ENCODE measurements at regions not wholly inside any gene's neighbourhood (a gene's known extent, or its start where the extent isn't known, plus 50 kb on each side); places are given as distances from the start of the nearest gene placed in this dataset.

DNA sequence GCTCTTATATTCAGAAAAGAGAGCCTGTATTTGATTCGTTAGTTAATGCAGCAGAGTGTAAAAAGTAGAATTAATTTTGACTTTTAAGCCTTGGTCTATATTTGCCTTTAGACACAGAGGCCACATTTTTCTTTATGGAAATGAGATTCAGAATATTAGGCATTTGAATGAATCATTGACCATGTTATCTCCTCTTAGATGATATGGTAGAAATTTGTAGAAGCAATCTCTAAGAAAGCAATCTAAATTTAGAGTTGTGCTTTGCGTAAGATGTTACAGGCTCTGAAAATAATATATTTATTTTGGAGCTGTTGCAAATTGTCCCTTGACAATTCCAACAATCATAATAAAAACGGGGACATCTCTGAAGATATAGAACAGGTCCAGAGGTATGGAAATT is 68.3 kb upstream of the ST6GAL2 start:
- no peaks in the 10 kb centered on the region for H3K9me3 Mint-ChIP-seq (ENCODE audit: unreplicated experiment)
- no TSS peak for BruUV-seq (replicated peaks)
- Histone ChIP-seq H3K4me3 (ENCODE audit: low read depth, low read length) (no peak overlapping the region), H3K9me3 (0 out of 2 replicates have a peak, but pooled peaks cover 2% of the 10 kb centered on the region), H3K36me3 (ENCODE audit: control insufficient read depth, insufficient read depth, low read length) (no peaks in the 10 kb centered on the region), H3K27me3 (replicated peaks; ENCODE audit: control insufficient read depth, insufficient read depth, low read length) (no peaks in the 10 kb centered on the region), H3K4me1 (no peaks in the 10 kb centered on the region)
- ChIA-PET POLR2A (no interaction called here), CTCF (no interaction called here)
- no peaks in the 10 kb centered on the region for H3K36me3 Mint-ChIP-seq (ENCODE audit: insufficient read depth, unreplicated experiment)
- intact Hi-C loops (cut with micrococcal nuclease; ENCODE audit: unreplicated experiment), result no loop called here
- no peak overlapping the region for H3K4me3 Mint-ChIP-seq (ENCODE audit: unreplicated experiment)
- no peaks in the 10 kb centered on the region for H3K4me1 Mint-ChIP-seq (ENCODE audit: low read depth, unreplicated experiment)
- DNase-seq, result no peak
- peaks cover 2% of the 10 kb centered on the region for H3K27me3 Mint-ChIP-seq (ENCODE audit: insufficient read depth, unreplicated experiment)
- no peak overlapping the region for H3K27ac Mint-ChIP-seq (ENCODE audit: unreplicated experiment)
- TF ChIP-seq, protein P1, sequence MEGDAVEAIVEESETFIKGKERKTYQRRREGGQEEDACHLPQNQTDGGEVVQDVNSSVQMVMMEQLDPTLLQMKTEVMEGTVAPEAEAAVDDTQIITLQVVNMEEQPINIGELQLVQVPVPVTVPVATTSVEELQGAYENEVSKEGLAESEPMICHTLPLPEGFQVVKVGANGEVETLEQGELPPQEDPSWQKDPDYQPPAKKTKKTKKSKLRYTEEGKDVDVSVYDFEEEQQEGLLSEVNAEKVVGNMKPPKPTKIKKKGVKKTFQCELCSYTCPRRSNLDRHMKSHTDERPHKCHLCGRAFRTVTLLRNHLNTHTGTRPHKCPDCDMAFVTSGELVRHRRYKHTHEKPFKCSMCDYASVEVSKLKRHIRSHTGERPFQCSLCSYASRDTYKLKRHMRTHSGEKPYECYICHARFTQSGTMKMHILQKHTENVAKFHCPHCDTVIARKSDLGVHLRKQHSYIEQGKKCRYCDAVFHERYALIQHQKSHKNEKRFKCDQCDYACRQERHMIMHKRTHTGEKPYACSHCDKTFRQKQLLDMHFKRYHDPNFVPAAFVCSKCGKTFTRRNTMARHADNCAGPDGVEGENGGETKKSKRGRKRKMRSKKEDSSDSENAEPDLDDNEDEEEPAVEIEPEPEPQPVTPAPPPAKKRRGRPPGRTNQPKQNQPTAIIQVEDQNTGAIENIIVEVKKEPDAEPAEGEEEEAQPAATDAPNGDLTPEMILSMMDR (IDR thresholded peaks at IDR 0.05; ENCODE audit: insufficient read depth in 1 of 2, low read depth in 1 of 2, low read length in 1 of 2, severe bottlenecking in 1 of 2, unreplicated experiment in 1 of 2), result no peak

DNA sequence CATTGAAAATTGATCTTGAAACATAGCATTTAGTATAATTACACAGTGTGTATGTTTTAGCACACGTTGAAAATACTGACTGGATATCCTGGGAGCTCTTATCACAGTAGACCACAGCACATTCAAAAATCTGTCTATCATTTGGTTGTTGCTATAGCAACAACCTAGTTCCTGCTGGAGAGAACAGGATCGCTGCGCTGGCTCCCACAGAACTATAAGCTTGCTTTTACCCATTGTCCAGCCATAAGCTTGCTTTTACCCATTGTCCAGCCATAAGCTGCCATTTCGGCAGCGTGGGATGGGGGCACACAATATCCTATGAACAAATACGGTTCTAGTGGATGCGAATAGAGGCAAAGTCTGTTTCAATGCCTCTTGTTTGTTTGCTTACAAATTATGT is 70.4 kb upstream of the ST6GAL2 start:
- no peaks in the 10 kb centered on the region for H3K9me3 Mint-ChIP-seq (ENCODE audit: unreplicated experiment)
- H3K36me3 Mint-ChIP-seq (ENCODE audit: insufficient read depth, unreplicated experiment), result no peaks in the 10 kb centered on the region
- no peaks in the 10 kb centered on the region for H3K4me1 Mint-ChIP-seq (ENCODE audit: low read depth, unreplicated experiment)
- Histone ChIP-seq H3K4me1 (no peaks in the 10 kb centered on the region), H3K27me3 (replicated peaks; ENCODE audit: control insufficient read depth, insufficient read depth, low read length) (no peaks in the 10 kb centered on the region), H3K4me3 (ENCODE audit: low read depth, low read length) (no peak overlapping the region), H3K36me3 (ENCODE audit: control insufficient read depth, insufficient read depth, low read length) (no peaks in the 10 kb centered on the region), H3K9me3 (0 out of 2 replicates have a peak, but pooled peaks cover 2% of the 10 kb centered on the region)
- no TSS peak for BruUV-seq (replicated peaks)
- ChIA-PET POLR2A (no interaction called here), CTCF (no interaction called here)
- peaks cover 2% of the 10 kb centered on the region for H3K27me3 Mint-ChIP-seq (ENCODE audit: insufficient read depth, unreplicated experiment)
- TF ChIP-seq, protein P1 (IDR thresholded peaks at IDR 0.05; ENCODE audit: insufficient read depth in 1 of 2, low read depth in 1 of 2, low read length in 1 of 2, severe bottlenecking in 1 of 2, unreplicated experiment in 1 of 2), result no peak
- no peak overlapping the region for H3K27ac Mint-ChIP-seq (ENCODE audit: unreplicated experiment)
- no peak overlapping the region for H3K4me3 Mint-ChIP-seq (ENCODE audit: unreplicated experiment)
- intact Hi-C loops (cut with micrococcal nuclease; ENCODE audit: unreplicated experiment), result no loop called here
- DNase-seq, result no peak

DNA sequence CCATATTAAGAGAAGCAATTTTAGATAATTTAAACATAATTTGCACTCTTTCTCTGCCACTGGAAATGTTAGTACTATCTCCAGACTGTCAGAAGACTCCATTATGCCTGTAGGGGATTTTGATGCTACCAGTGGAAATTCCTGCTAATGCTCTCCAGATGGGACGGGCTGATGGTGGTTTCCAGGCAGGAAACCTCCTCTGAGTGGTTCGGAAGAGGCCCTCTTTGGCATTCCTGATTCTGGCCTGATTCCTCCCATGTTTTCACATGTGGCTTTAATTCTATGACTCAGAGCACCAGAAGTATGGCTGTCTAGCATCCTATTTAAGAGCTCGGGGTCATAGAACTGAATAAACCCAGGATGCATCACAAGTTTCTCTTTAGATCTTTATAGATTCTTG is 70.9 kb upstream of the ST6GAL2 start:
- intact Hi-C loops (cut with micrococcal nuclease; ENCODE audit: unreplicated experiment), result no loop called here
- DNase-seq, result no peak
- POLR2A ChIA-PET, result no interaction called here
- Mint-ChIP-seq H3K27me3 (ENCODE audit: insufficient read depth, unreplicated experiment) (peaks cover 2% of the 10 kb centered on the region), H3K4me1 (ENCODE audit: low read depth, unreplicated experiment) (no peaks in the 10 kb centered on the region), H3K4me3 (ENCODE audit: unreplicated experiment) (no peak overlapping the region), H3K36me3 (ENCODE audit: insufficient read depth, unreplicated experiment) (no peaks in the 10 kb centered on the region), H3K27ac (ENCODE audit: unreplicated experiment) (no peak overlapping the region), H3K9me3 (ENCODE audit: unreplicated experiment) (no peaks in the 10 kb centered on the region)
- no peaks in the 10 kb centered on the region for H3K4me1 ChIP-seq
- no TSS peak for BruUV-seq (replicated peaks)
- no peak overlapping the region for H3K4me3 ChIP-seq (ENCODE audit: low read depth, low read length)
- CTCF ChIA-PET, result no interaction called here
- TF ChIP-seq, protein P1 (IDR thresholded peaks at IDR 0.05; ENCODE audit: insufficient read depth in 1 of 2, low read depth in 1 of 2, low read length in 1 of 2, severe bottlenecking in 1 of 2, unreplicated experiment in 1 of 2), result no peak
- no peaks in the 10 kb centered on the region for H3K27me3 ChIP-seq (replicated peaks; ENCODE audit: control insufficient read depth, insufficient read depth, low read length)
- 0 out of 2 replicates have a peak, but pooled peaks cover 2% of the 10 kb centered on the region for H3K9me3 ChIP-seq
- no peaks in the 10 kb centered on the region for H3K36me3 ChIP-seq (ENCODE audit: control insufficient read depth, insufficient read depth, low read length)
